ENCODE measurements at regions not wholly inside any gene's neighbourhood (a gene's known extent, or its start where the extent isn't known, plus 50 kb on each side); places are given as distances from the start of the nearest gene placed in this dataset.
"Not testable (repeated sequence)": the region's sequence is repeated elsewhere in the genome, so short reads cannot be mapped to it uniquely, and the experiment has no call there.

GRCh38 chr7:150119966-150120365 is 203.2 kb upstream of the LRRC61 start:
- H3K4me3 Mint-ChIP-seq; H3K4me1 Mint-ChIP-seq; H3K4me3 ChIP-seq (ENCODE audit: low read length); H3K9me3 ChIP-seq (ENCODE audit: control insufficient read depth, insufficient read depth, low read length); H3K36me3 Mint-ChIP-seq; H3K36me3 ChIP-seq (ENCODE audit: control insufficient read depth, insufficient read depth, low read length); ATAC-seq; H3K27ac ChIP-seq (ENCODE audit: low read length); intact Hi-C loops (cut with micrococcal nuclease); H3K4me1 ChIP-seq (ENCODE audit: control insufficient read depth, insufficient read depth, low read length); H3K27me3 ChIP-seq (ENCODE audit: control insufficient read depth, insufficient read depth, low read length); H3K9me3 Mint-ChIP-seq; H3K27ac Mint-ChIP-seq; DNase-seq: not testable (repeated sequence)
- 80% methylated on average over 1 of the region's 1 CpG for WGBS (ENCODE audit: insufficient coverage)
- peaks cover 7 to 22% of the 10 kb centered on the region in 2 donors for H3K27me3 Mint-ChIP-seq (ENCODE audit: low read depth in 2 of 2)

GRCh38 chr7:150125831-150126230 is 197.3 kb upstream of the LRRC61 start:
- H3K9me3 Mint-ChIP-seq; ATAC-seq; intact Hi-C loops (cut with micrococcal nuclease); H3K4me3 Mint-ChIP-seq; DNase-seq; H3K4me1 Mint-ChIP-seq; H3K27me3 Mint-ChIP-seq (ENCODE audit: low read depth in 2 of 2); H3K4me1 ChIP-seq (ENCODE audit: control insufficient read depth, insufficient read depth, low read length); H3K27ac ChIP-seq (ENCODE audit: low read length); H3K27me3 ChIP-seq (ENCODE audit: control insufficient read depth, insufficient read depth, low read length); H3K36me3 Mint-ChIP-seq; H3K36me3 ChIP-seq (ENCODE audit: control insufficient read depth, insufficient read depth, low read length); H3K4me3 ChIP-seq (ENCODE audit: low read length); H3K9me3 ChIP-seq (ENCODE audit: control insufficient read depth, insufficient read depth, low read length); H3K27ac Mint-ChIP-seq: not testable (repeated sequence)
- 98% methylated on average over 7 of the region's 8 CpGs for WGBS (ENCODE audit: insufficient coverage)

DNA sequence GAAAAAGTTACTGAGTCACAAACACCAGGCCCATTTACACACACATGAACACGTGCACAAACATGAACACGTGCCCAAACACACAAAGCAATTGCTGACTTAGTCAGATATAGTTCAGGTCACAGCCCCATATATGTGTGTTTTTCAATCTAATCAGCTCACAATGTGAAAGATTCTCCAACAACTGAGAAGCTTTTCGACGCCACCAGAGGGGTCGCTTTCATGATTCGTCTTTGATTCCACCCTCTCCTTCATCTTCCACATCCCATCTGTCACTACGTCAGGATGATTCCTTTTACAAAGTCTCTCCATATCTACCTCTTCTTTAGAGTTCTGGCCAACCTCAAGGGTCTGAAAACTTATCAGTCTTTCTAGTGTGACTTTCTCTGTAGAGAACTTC is 188.7 kb upstream of the LRRC61 start:
- H3K9me3 Mint-ChIP-seq; H3K27me3 ChIP-seq (ENCODE audit: control insufficient read depth, insufficient read depth, low read length); H3K27ac ChIP-seq (ENCODE audit: low read length); H3K36me3 Mint-ChIP-seq; H3K4me1 ChIP-seq (ENCODE audit: control insufficient read depth, insufficient read depth, low read length); intact Hi-C loops (cut with micrococcal nuclease); H3K4me3 ChIP-seq (ENCODE audit: low read length); H3K4me1 Mint-ChIP-seq; H3K27me3 Mint-ChIP-seq (ENCODE audit: low read depth in 2 of 2); H3K9me3 ChIP-seq (ENCODE audit: control insufficient read depth, insufficient read depth, low read length); DNase-seq; H3K36me3 ChIP-seq (ENCODE audit: control insufficient read depth, insufficient read depth, low read length); H3K4me3 Mint-ChIP-seq; H3K27ac Mint-ChIP-seq; ATAC-seq: not testable (repeated sequence)
- WGBS (ENCODE audit: insufficient coverage): 93% methylated on average over 7 of the region's 7 CpGs

GRCh38 chr7:150135620-150136190 is 187.4 kb upstream of the LRRC61 start:
- H3K36me3 ChIP-seq (ENCODE audit: control insufficient read depth, insufficient read depth, low read length); H3K27ac Mint-ChIP-seq; H3K4me1 Mint-ChIP-seq; ATAC-seq; H3K9me3 ChIP-seq (ENCODE audit: control insufficient read depth, insufficient read depth, low read length); H3K4me1 ChIP-seq (ENCODE audit: control insufficient read depth, insufficient read depth, low read length); H3K27ac ChIP-seq (ENCODE audit: low read length); H3K27me3 ChIP-seq (ENCODE audit: control insufficient read depth, insufficient read depth, low read length); H3K27me3 Mint-ChIP-seq (ENCODE audit: low read depth in 2 of 2); H3K9me3 Mint-ChIP-seq; intact Hi-C loops (cut with micrococcal nuclease); H3K4me3 Mint-ChIP-seq; H3K4me3 ChIP-seq (ENCODE audit: low read length); DNase-seq; H3K36me3 Mint-ChIP-seq: not testable (repeated sequence)
- 94% methylated on average over 7 of the region's 8 CpGs for WGBS (ENCODE audit: insufficient coverage)

DNA sequence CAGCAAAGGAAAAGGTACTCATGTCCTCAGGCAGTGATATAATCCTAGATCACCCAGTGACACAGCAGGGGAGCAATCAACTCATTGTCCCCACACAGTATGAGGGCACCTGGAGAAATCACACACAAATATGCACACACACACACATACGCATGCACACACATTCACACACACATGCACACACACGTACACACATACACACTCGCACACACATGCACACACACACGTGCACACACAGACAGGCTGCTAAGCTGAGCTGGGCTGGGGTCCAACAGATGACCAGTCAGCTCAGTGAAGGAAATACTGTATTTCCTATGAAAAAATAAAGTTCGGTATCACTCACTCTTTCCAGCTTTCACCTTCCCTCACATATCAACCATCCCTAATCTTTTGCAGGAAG is 183.3 kb upstream of the LRRC61 start:
- H3K4me3 ChIP-seq (ENCODE audit: low read length); H3K4me3 Mint-ChIP-seq; H3K4me1 ChIP-seq (ENCODE audit: control insufficient read depth, insufficient read depth, low read length); H3K27ac ChIP-seq (ENCODE audit: low read length); H3K27ac Mint-ChIP-seq; H3K27me3 Mint-ChIP-seq (ENCODE audit: low read depth in 2 of 2); H3K36me3 Mint-ChIP-seq; H3K27me3 ChIP-seq (ENCODE audit: control insufficient read depth, insufficient read depth, low read length); intact Hi-C loops (cut with micrococcal nuclease); H3K9me3 Mint-ChIP-seq; H3K9me3 ChIP-seq (ENCODE audit: control insufficient read depth, insufficient read depth, low read length); H3K4me1 Mint-ChIP-seq; H3K36me3 ChIP-seq (ENCODE audit: control insufficient read depth, insufficient read depth, low read length); DNase-seq: not testable (repeated sequence)
- peak in 1 of 3 donors; percentile 33 for ATAC-seq
- 94% methylated on average over 4 of the region's 5 CpGs for WGBS (ENCODE audit: insufficient coverage)

DNA sequence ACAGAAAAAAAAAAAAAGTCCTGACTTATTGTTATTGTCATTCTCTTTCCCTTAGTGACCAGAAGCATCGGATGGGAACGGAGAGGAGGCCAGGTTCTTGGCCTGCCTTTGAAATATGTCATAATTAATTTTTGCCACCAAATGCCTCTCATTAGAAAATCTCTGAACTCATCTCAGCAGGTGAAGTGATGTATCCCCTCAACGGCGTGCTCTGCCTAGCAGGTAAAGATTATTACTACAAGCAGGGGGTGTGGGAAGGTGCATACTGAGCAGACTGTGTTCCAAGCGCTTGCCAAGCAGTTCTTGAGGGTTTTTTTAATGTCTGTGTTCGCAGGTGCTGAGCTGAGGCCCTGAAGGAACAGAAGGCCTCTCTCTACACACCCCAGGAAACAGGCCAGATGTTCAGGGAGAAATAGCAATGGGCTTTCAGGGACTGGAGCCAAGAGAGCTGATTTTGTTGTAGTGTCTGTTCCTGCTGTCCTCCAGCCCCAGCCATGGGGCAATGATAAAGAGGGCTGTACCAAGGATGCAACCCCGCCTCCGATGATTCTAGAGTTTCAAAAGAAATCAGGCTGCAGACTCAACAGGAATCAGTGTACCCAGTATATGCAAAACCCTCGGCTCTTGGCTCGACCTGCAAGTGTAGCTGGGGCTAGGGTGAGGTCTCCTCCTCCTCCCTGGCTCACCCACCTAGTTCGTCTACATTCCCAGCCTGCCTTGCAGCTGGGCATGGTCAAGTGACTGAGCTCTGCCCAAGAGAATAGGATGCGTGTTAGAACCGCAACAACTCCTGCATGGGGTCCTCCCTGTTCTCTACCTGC is 181.4 kb upstream of the LRRC61 start:
- H3K9me3 ChIP-seq (ENCODE audit: control insufficient read depth, insufficient read depth, low read length); H3K27ac ChIP-seq (ENCODE audit: low read length); H3K4me3 ChIP-seq (ENCODE audit: low read length); H3K36me3 ChIP-seq (ENCODE audit: control insufficient read depth, insufficient read depth, low read length); H3K27me3 ChIP-seq (ENCODE audit: control insufficient read depth, insufficient read depth, low read length); H3K27ac Mint-ChIP-seq; H3K4me3 Mint-ChIP-seq; H3K36me3 Mint-ChIP-seq; DNase-seq; H3K27me3 Mint-ChIP-seq (ENCODE audit: low read depth in 2 of 2); H3K4me1 Mint-ChIP-seq; ATAC-seq; H3K9me3 Mint-ChIP-seq; H3K4me1 ChIP-seq (ENCODE audit: control insufficient read depth, insufficient read depth, low read length); intact Hi-C loops (cut with micrococcal nuclease): not testable (repeated sequence)
- 84% methylated on average over 7 of the region's 13 CpGs for WGBS (ENCODE audit: insufficient coverage)

GRCh38 chr7:150146124-150146523 is 177.0 kb upstream of the LRRC61 start:
- not testable (repeated sequence) for H3K27ac Mint-ChIP-seq, H3K36me3 Mint-ChIP-seq
- 58% methylated on average over 2 of the region's 3 CpGs for WGBS (ENCODE audit: insufficient coverage)

GRCh38 chr7:150147524-150147923 is 175.6 kb upstream of the LRRC61 start:
- H3K27me3 ChIP-seq (ENCODE audit: control insufficient read depth, insufficient read depth, low read length); H3K27ac ChIP-seq (ENCODE audit: low read length); H3K4me1 ChIP-seq (ENCODE audit: control insufficient read depth, insufficient read depth, low read length); H3K36me3 Mint-ChIP-seq; DNase-seq; H3K36me3 ChIP-seq (ENCODE audit: control insufficient read depth, insufficient read depth, low read length); H3K4me1 Mint-ChIP-seq; H3K9me3 Mint-ChIP-seq; H3K4me3 ChIP-seq (ENCODE audit: low read length); intact Hi-C loops (cut with micrococcal nuclease); H3K4me3 Mint-ChIP-seq; H3K9me3 ChIP-seq (ENCODE audit: control insufficient read depth, insufficient read depth, low read length); H3K27me3 Mint-ChIP-seq (ENCODE audit: low read depth in 2 of 2); ATAC-seq; H3K27ac Mint-ChIP-seq: not testable (repeated sequence)
- no CpG with 5 or more reads among the region's 3 CpGs for WGBS (ENCODE audit: insufficient coverage)

More at GRCh38 chr7:150146124-150146523, 177.0 kb upstream of the LRRC61 start:
- H3K9me3 Mint-ChIP-seq; H3K4me1 ChIP-seq (ENCODE audit: control insufficient read depth, insufficient read depth, low read length); intact Hi-C loops (cut with micrococcal nuclease); H3K9me3 ChIP-seq (ENCODE audit: control insufficient read depth, insufficient read depth, low read length); H3K4me3 ChIP-seq (ENCODE audit: low read length); DNase-seq; ATAC-seq; H3K27me3 ChIP-seq (ENCODE audit: control insufficient read depth, insufficient read depth, low read length); H3K4me3 Mint-ChIP-seq; H3K36me3 ChIP-seq (ENCODE audit: control insufficient read depth, insufficient read depth, low read length); H3K4me1 Mint-ChIP-seq; H3K27me3 Mint-ChIP-seq (ENCODE audit: low read depth in 2 of 2); H3K27ac ChIP-seq (ENCODE audit: low read length): not testable (repeated sequence)

Measured in natural killer cell (primary cell).